VCaP (cell line): ENCODE measurements at regions not wholly inside any gene's neighbourhood (a gene's known extent, or its start where the extent isn't known, plus 50 kb on each side); places are given as distances from the start of the nearest gene placed in this dataset.

Source experiments
- H3K27ac ChIP-seq: fragments of 450-650 bp; 2 replicates; pipeline ENCODE4 v1.5.1; 2017
- CTCF ChIP-seq: fragments of 450-650 bp; conservative IDR thresholded peaks from 2 replicates; pipeline ENCODE4 v1.5.1; 2017; ENCODE audit warnings: mild to moderate bottlenecking, moderate library complexity

- H3K27ac ChIP-seq = no peak overlapping the region
- no peak for TF ChIP-seq CTCF
These were observed 327.5 kb upstream of the RTL1 start for GRCh38 chr14:101230851-101231550.

DNA sequence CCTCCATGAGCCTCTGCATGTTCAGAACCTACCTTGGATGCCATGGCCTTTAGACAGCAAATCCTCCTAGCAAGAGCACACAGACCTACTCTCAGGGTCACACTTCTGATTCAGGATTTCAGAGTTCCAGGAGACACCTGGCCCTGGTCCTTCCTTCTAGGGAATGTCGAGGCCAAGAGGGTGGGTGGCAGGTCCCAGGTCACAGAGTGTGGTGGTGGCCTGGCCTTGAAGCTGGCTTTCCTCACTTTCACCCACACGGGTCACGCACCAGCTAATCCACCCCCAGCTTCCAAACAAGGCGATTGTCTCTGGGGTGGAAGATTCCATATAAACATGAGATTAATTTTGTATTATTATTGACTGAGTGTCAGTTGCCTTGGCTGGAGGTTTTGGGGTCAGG lies 328.3 kb upstream of the RTL1 start:
- TF ChIP-seq CTCF = no peak
- no peak overlapping the region for H3K27ac ChIP-seq

DNA sequence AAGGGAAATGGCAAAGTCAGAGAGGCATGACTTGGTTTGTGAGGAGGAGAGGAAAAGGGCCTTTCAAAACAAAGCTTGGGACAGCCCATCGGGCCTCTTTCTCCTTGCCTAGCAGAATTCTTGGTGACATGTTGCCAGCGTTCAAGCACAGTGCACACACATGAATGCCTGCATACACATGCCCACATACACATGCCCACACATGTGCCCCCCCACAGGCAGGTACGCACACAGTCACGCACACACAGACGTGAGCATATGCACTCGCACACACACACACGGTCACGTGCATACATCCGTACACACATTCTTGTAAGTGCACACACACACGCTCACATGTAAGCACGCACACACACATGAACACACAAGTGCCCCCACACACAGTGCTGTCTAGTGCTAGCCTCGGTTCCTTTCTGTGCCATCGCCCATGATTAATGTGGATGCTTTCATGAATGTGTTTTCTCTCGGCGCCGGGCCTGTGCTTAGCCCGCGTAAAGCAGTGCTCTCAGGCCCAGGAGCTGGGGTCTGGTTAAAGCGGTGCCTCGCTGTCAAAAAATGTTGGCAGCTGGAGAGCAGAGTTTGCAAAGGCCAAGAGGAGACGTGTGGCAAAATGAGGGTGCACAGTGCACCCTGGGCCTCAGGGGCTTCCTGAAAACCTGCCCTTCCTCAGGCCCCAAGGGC lies 328.8 kb upstream of the DIO3 start:
- H3K27ac ChIP-seq = no peak overlapping the region
- no peak for TF ChIP-seq CTCF

DNA sequence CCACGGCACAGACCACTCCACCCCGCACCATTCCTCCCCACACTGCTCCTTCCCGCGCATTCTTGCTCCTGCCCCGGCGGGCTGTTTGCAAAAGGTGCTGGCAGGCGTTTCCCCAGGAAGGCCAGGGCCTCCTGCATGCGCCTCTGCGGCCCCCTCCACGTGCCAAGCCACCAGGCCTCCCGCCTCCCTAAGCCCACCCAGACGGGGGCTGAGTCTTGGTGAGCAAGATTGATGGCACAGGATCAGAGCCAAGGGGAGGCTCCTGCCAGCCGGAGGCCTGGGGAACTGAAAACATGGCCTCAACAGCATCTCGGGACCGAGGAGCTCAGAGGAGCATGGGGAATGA lies 328.3 kb upstream of the DIO3 start:
- no peak for TF ChIP-seq CTCF
- no peak overlapping the region for H3K27ac ChIP-seq

DNA sequence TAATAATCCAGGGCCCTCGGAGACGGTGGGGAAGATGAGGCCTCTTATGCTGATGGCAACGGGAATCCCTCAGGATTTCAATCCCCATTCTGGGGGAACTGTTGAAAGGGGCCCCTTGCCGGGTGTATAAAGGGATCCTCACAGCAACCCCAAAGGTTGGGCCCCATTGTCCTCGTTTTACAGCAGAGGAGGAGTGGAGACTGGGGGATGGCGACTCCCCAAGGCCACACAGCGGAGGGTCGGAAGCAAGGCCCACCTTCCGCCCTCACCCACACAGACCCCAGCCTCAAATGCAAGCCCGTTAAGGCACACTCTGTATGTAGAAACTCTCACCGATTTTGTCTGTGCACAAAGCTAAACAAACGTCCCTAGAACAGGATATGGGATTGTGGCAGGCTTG lies 327.9 kb upstream of the DIO3 start:
- no peak for TF ChIP-seq CTCF
- no peak overlapping the region for H3K27ac ChIP-seq

GRCh38 chr14:101233808-101234207 lies 327.5 kb upstream of the DIO3 start:
- H3K27ac ChIP-seq = no peak overlapping the region
- TF ChIP-seq CTCF = no peak

DNA sequence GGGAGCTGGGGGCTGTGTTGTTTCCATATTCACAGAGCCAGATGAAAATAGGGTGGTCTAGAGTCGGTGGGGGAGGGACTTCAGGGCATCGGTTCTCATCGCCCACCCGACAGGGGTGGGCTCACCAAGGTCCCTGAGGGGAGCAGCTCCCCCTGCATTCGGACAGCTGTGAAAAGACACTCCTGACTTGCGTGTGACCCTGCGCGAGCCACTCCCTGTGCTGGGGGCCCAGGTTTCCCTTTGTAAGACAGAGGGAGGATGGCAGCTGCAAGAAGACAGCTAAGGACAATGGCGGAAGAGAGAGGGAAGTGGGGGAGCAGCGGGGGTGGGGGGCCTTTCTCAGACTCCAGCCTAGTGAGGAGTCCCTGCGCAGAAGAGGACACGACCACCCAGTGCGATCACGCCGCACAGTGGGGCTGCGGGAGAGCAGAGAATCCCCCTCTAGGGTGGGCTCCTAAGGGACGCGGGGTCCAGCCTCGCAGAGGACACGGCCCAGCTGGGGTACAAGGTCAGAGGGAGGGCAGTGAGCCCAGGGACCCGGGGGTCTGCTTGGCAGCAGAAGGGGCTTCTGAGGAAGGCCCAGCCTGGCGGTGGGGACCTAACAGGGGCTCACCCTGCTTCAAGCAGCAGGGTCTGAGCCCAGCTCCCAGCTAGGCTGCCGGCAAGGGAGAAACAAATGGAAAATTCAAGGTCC lies 326.9 kb upstream of the DIO3 start:
- no peak overlapping the region for H3K27ac ChIP-seq
- no peak for TF ChIP-seq CTCF
